ENCODE measurements at regions not wholly inside any gene's neighbourhood (a gene's known extent, or its start where the extent isn't known, plus 50 kb on each side); places are given as distances from the start of the nearest gene placed in this dataset.

DNA sequence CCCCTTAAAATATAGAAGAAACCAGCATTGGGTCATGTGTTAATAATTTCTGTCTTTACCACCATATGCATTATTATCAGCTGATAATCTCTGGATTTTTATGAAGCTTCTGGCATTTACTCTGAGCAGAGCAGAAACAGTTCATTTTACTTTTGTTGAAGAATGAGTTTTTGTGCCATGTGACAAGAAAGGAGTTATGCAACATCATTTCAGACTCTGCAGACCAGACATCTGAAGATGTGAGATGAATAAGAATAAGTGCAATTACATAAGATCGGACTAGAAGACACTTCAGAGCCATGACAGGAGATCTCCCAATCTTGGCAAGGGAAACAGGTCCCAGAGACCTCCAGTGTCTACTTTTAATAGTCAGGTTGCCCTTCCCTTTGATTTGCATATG lies 869.4 kb upstream of the VRK2 start:
- Mint-ChIP-seq H3K27me3 (no peaks in the 10 kb centered on the region), H3K4me3 (no peak overlapping the region), H3K9me3 (peaks cover 4% of the 10 kb centered on the region), H3K36me3 (ENCODE audit: low read depth) (no peaks in the 10 kb centered on the region), H3K4me1 (no peaks in the 10 kb centered on the region), H3K27ac (no peak overlapping the region)
- no peak for ATAC-seq (ENCODE audit: low read depth)
- DNase-seq, result no peak
- POLR2A ChIA-PET, result no interaction called here
- CTCF ChIA-PET, result no interaction called here
- intact Hi-C loops (cut with micrococcal nuclease), result no loop called here
- no peak for TF ChIP-seq CTCF (IDR thresholded peaks at IDR 0.05)

DNA sequence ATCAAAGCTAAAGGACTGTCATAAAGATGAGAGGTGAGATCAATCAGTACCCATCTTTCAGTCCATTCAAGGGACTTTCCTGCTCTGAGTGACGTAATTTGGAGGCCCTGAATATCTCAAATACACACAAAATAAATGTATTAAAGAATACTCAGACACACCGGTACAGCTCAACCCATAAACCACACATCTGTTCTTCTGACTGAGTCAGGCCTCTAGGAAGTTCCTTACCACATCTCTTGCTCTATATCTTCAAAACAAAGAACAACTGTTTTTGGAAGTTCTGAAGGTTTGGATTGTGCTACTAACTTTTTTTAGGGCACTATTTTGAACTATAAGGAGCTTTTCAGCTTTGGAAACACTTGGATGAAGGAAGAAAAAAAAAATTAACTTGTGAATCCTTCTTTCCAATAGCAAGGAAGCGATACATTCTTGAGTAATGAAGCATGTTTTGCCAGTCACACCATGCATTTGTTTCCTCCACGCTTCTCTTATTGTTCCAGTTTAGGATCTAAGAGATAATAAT lies 866.5 kb upstream of the VRK2 start:
- H3K27ac Mint-ChIP-seq, result no peak overlapping the region
- intact Hi-C loops (cut with micrococcal nuclease), result no loop called here
- ChIA-PET CTCF (no interaction called here), POLR2A (no interaction called here)
- no peak overlapping the region for H3K4me3 Mint-ChIP-seq
- no peaks in the 10 kb centered on the region for H3K36me3 Mint-ChIP-seq (ENCODE audit: low read depth)
- DNase-seq (no peak), ATAC-seq (ENCODE audit: low read depth) (no peak)
- H3K9me3 Mint-ChIP-seq, result no peaks in the 10 kb centered on the region
- no peaks in the 10 kb centered on the region for H3K27me3 Mint-ChIP-seq
- no peaks in the 10 kb centered on the region for H3K4me1 Mint-ChIP-seq
- no peak for TF ChIP-seq CTCF (IDR thresholded peaks at IDR 0.05)

DNA sequence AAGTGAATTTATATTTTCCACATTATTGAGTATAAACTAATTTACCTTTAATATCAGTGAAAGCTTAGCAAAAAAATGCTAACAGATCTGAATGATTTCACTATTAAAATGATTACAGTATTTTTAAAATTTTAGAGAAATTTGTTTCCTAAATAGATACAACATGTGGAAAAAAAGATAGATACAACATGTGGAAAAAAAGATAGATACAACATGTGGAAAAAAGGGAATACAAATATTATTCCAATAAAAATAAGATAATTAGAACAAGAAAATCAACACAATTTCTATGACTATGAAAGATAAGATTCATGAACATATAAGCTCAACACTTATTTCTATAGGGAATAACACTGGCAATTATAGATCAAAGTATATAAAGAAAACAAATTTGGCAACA lies 865.9 kb upstream of the VRK2 start:
- Mint-ChIP-seq H3K9me3 (no peaks in the 10 kb centered on the region), H3K4me1 (no peaks in the 10 kb centered on the region), H3K27ac (no peak overlapping the region), H3K36me3 (ENCODE audit: low read depth) (no peaks in the 10 kb centered on the region), H3K27me3 (no peaks in the 10 kb centered on the region), H3K4me3 (no peak overlapping the region)
- TF ChIP-seq CTCF (IDR thresholded peaks at IDR 0.05), result no peak
- ATAC-seq (ENCODE audit: low read depth) (no peak), DNase-seq (no peak)
- POLR2A ChIA-PET, result no interaction called here
- CTCF ChIA-PET, result no interaction called here
- intact Hi-C loops (cut with micrococcal nuclease), result no loop called here

GRCh38 chr2:57181315-57182038 lies 865.1 kb upstream of the VRK2 start:
- Mint-ChIP-seq H3K27me3 (no peaks in the 10 kb centered on the region), H3K4me1 (no peaks in the 10 kb centered on the region), H3K27ac (no peak overlapping the region), H3K36me3 (ENCODE audit: low read depth) (no peaks in the 10 kb centered on the region), H3K4me3 (no peak overlapping the region), H3K9me3 (no peaks in the 10 kb centered on the region)
- no peak for TF ChIP-seq CTCF (IDR thresholded peaks at IDR 0.05)
- ATAC-seq (ENCODE audit: low read depth) (no peak), DNase-seq (no peak)
- POLR2A ChIA-PET, result no interaction called here
- intact Hi-C loops (cut with micrococcal nuclease), result no loop called here
- CTCF ChIA-PET, result no interaction called here

GRCh38 chr2:57182916-57183315 lies 863.7 kb upstream of the VRK2 start:
- intact Hi-C loops (cut with micrococcal nuclease), result no loop called here
- no peaks in the 10 kb centered on the region for H3K27me3 Mint-ChIP-seq
- ChIA-PET CTCF (no interaction called here), POLR2A (no interaction called here)
- no peaks in the 10 kb centered on the region for H3K36me3 Mint-ChIP-seq (ENCODE audit: low read depth)
- DNase-seq (no peak), ATAC-seq (ENCODE audit: low read depth) (no peak)
- no peaks in the 10 kb centered on the region for H3K9me3 Mint-ChIP-seq
- no peak for TF ChIP-seq CTCF (IDR thresholded peaks at IDR 0.05)
- no peak overlapping the region for H3K27ac Mint-ChIP-seq
- H3K4me3 Mint-ChIP-seq, result no peak overlapping the region
- H3K4me1 Mint-ChIP-seq, result no peaks in the 10 kb centered on the region

Measured in activated B cell treated with CpG ODN at 0.5 μM for 24 hours (primary cell).